HG03097 (cell line): ENCODE measurements at regions not wholly inside any gene's neighbourhood (a gene's known extent, or its start where the extent isn't known, plus 50 kb on each side); places are given as distances from the start of the nearest gene placed in this dataset.

Experiments used
- ATAC-seq: cut with Tn5 transposase; IDR thresholded peaks from one replicate; pipeline ENCODE4 v1.9.1; 2021; ENCODE audit not compliant: unreplicated experiment, low FRiP score

- ATAC-seq, result no peak
Measured at GRCh38 chr3:99504258-99504657, 134.1 kb upstream of the COL8A1 start.

- ATAC-seq, result no peak
Measured at GRCh38 chr3:99503350-99503749, 135.0 kb upstream of the COL8A1 start.

GRCh38 chr3:99502871-99503270 is 135.5 kb upstream of the COL8A1 start:
- ATAC-seq, result no peak

DNA sequence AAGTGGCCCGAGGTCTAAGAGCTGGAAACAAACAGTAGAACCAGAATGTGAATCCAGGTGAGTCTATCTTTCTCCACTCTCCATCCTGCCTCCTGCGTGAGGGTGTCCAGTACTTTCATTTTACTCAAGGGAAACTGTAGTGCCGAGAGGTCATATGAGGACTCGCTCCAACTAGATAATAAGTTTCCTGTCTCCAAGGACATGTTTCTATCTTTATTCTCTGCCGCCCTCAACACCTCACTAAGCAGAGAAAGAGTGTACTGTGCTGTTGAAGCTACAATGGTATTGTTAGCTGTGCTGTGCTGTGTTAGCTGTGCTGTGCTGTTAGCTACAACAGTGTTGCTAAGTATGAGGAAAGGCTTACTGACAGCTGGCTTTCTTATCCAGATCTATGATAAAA is 137.9 kb upstream of the COL8A1 start:
- ATAC-seq, result no peak

DNA sequence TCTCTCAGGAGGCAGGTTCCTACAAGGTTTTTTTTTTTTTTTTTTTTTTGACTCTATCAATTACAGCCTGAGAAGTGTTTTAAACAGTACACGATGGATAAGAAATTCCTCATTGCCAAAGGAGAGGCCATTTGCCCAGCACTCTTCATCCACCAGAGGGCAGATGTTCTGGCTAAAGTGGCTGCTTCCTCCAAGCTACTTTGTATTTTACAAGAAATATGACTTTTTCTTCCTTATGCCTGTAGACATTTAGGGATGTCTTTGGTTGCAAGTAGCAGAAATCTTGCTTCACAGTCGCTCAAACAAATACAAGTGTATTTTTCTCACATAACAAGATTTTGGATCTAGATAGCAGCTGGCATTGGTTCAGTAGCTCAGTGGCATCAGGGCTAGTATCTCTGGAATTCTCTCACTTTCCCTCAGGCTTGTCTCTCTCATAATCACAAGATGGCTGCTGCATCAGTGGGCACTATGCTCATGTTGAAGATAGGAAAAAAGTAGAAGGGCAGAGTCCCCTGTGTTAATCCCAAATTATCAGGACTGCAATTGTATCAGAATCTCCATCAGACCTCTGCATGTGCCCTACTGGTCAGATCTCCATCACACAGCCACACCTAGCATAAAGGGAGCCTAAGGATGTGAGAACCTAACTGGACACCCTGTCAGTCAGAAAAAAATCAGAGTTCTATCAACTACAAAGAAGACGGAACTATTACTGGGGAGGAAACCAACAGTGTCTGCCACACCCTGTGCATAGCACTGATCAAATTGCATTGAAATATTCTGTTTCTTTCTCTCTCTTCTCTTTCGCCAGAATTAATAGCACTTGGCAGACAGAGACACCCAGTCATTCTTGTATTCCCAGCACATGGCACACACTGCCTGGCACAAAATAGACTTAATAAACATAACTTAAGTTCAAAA is 138.9 kb upstream of the COL8A1 start:
- ATAC-seq, result no peak

- no peak for ATAC-seq
Measured at GRCh38 chr3:99498550-99499234, 139.7 kb upstream of the COL8A1 start.

DNA sequence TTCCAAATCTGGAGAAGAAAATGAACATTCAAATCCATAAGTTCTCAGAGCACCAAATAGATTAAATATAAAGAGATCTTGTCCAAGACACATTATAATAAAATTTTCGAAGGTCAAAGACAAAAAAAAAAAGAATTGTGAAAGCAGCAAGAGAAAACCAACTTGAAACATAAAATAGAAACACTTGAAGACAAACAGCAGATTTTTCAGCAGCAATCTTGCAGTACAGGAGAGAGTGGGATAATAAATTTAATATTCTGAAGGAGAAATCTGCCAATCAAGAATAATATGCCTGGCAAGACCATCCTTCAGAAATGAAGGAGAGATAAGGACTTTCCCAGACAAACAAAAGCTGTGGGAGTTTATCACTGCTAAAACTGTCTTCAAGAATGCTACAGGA is 150.5 kb upstream of the COL8A1 start:
- no peak for ATAC-seq

- no peak for ATAC-seq
Measured at GRCh38 chr3:99485286-99485685, 153.1 kb upstream of the COL8A1 start.

DNA sequence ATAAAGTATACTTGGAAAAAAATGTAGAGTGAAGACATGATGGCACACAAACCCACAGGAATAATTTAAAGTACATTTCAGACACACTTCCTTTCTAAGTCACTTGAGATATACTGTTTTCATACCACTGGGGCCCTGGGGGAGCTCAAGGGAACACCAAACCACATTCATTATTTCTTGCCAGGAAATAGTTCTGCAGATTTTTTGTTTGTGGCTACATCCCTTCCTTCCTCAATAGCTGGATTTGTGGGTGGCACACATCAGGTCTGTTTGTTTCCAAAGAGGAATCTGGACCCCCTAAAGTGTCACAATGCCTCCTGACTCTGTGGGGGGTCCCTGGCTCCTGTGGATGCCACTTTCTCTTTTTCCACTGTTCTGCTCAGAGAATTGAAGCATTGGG is 153.5 kb upstream of the COL8A1 start:
- no peak for ATAC-seq

- ATAC-seq, result no peak
Measured at GRCh38 chr3:99483841-99484240, 154.6 kb upstream of the COL8A1 start.

DNA sequence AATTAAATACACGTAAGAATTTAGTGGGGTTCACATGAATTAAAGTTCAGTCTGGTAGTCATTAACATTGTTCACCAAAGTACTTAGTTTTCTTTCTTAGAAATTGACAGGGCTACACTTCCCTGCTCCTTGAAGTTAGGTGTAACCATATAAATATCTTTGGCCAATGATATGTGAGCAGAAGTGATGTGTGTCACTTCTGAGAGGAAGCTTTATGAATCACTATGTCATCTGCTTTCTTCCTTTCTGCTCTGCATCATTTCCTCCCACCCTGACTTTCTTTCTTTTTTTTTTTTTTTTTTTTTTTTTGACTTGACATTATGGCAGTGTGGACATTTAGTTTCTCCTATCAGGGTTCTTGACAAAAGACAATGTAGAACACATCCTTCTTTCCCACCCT is 156.2 kb upstream of the COL8A1 start:
- ATAC-seq, result no peak

GRCh38 chr3:99481561-99481960 is 156.8 kb upstream of the COL8A1 start:
- no peak for ATAC-seq

DNA sequence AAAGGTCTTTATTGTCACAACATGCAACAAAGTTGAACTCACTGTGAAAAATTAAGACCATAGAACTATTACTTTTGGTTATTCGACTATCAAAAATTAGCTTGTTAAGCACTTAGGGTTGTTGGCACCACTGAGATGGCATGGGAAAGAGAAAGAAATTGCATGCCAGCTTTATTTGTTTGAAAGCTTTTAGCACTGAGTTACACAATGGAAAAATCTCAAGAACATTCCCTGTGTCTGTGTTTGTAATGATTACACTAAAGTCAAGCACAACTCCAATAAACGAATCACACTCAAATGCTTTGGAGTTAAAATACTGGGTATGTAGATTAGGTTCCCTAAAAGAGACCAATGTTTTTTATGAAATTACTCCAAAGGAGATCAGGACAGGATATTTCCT is 158.6 kb upstream of the COL8A1 start:
- no peak for ATAC-seq

DNA sequence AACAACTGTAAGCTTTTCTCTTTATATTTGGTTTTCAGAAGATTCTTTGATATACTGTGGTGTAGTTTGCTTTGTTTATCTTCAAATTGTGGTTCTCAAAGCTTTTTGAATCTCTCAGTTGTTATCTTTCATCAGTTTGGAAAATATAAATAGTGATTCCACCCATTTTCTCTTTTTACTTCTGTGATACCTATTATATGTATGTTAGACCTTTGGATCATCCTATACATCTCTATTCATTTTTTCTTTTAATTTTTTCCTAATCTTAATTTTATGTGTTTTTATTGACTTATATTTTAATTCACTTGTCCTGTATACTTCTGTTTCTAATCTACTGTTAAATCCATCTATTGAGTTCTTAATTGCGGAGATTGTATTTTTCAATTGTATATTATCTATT is 160.7 kb upstream of the COL8A1 start:
- ATAC-seq, result no peak

DNA sequence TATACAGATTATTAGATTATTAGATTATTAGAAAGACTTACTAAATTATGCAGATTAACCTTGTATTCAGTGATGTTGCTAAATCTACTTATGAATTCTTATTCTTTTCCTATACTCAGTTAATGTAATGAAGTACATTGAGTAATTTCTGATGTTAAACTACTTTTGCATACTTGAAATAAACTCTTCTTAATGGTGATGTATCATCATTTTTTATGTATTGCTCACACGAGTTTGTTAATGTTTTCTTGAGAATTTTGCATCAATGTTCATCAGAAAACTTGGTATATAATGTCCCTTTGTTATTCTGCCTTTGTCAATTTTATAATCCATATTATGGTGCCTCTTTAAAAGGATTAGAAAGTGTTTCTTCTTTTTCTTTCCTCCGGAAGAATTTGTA is 163.2 kb upstream of the COL8A1 start:
- ATAC-seq, result no peak

GRCh38 chr3:99474776-99475175 is 163.6 kb upstream of the COL8A1 start:
- ATAC-seq, result no peak

GRCh38 chr3:99473321-99473751 is 165.1 kb upstream of the COL8A1 start:
- ATAC-seq, result no peak

DNA sequence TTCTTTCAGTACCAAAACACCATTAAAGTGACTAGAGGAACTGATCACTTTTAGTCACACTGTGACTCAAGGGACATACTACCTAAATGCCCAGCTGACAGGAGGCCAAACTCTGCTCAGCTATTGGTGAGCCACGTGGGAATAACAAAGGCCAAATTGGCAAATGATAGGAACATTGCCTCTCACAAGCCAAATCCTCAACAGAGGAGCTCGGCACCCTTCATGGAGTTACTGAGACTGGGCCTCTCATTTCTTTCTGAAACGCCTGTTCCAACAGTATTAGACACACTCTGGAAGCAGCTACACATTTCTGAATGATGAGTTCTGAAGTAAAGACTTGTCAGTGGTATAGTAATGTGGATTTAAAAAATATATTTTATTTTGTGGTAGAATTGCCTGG is 166.0 kb upstream of the COL8A1 start:
- ATAC-seq, result no peak

GRCh38 chr3:99471353-99472323 is 166.8 kb upstream of the COL8A1 start:
- ATAC-seq, result no peak

DNA sequence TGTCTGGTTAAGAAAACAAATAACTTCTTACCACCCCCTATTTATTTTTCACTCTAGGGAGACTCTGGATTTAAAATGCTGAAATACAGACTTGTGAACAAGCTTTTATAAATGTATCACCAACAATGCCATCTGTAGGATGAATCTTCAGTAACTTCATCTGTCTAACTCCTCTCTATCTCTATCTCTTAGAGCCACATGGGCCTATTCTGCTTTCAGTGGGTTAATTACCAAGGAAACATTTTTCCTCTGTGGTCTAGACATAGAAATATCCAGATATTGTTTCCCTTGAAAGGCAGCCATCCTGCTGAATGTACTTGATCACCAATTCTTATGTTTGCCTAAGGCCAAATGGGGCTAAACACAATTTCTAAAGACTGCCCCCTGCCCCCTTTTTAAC is 167.6 kb upstream of the COL8A1 start:
- ATAC-seq, result no peak

DNA sequence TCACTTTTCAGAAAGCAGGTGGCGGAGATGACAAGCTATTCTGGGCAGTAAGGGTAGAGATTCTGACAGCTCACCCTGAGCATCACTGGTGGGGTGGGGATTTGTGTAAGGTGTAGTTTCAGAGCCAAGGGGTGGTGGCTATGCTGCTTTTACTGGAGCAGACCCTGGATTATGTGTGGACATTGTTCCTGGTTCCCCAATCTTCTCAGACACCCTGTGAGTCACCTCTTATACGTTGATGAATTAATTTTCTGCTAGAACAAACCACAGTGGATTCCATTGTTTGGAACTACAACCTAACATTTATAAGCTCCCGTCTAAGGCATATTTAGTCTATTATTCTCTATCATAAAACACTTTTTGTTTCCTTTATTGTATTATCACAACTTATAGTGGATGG is 169.5 kb upstream of the COL8A1 start:
- ATAC-seq, result no peak
